Mucosa of gallbladder (tissue), 1 donor: ENCODE measurements at regions not wholly inside any gene's neighbourhood (a gene's known extent, or its start where the extent isn't known, plus 50 kb on each side); places are given as distances from the start of the nearest gene placed in this dataset.

Experiments used
- DNase-seq: peaks from one replicate; pipeline ENCODE4 v3.0.0-alpha.2; 2020; ENCODE audit warnings: low spot score
- donor health status: DM: no; HTN: no; CAD: no.

GRCh38 chr2:79355569-79355968, 157.3 kb upstream of the CTNNA2 start:
- no peak for DNase-seq

GRCh38 chr2:79327460-79327859, 167.9 kb upstream of the REG3A start:
- no peak for DNase-seq

- DNase-seq: no peak
Measured at GRCh38 chr2:79320871-79321270, 161.3 kb upstream of the REG3A start.

GRCh38 chr2:79294994-79295393, 135.4 kb upstream of the REG3A start:
- no peak for DNase-seq

- DNase-seq: no peak
Measured at GRCh38 chr2:79292958-79293315, 133.4 kb upstream of the REG3A start.

- no peak for DNase-seq
Measured at GRCh38 chr2:79292239-79292957, 132.8 kb upstream of the REG3A start.

GRCh38 chr2:79275863-79276262, 116.3 kb upstream of the REG3A start:
- no peak for DNase-seq

- DNase-seq: no peak
Measured at GRCh38 chr2:79275197-79275596, 115.6 kb upstream of the REG3A start.

- DNase-seq: no peak
Measured at GRCh38 chr2:79272616-79273015, 113.1 kb upstream of the REG3A start.

GRCh38 chr2:79271456-79271855, 111.9 kb upstream of the REG3A start:
- DNase-seq: no peak

GRCh38 chr2:79260848-79261247, 101.3 kb upstream of the REG3A start:
- DNase-seq: no peak

- DNase-seq: no peak
Measured at GRCh38 chr2:79259959-79260358, 100.4 kb upstream of the REG3A start.

- DNase-seq: no peak
Measured at GRCh38 chr2:79259296-79259695, 99.7 kb upstream of the REG3A start.

GRCh38 chr2:79253243-79253774, 93.8 kb upstream of the REG3A start:
- DNase-seq: no peak

- DNase-seq: no peak
Measured at GRCh38 chr2:79250656-79251055, 91.1 kb upstream of the REG3A start.

- DNase-seq: no peak
Measured at GRCh38 chr2:79248776-79249175, 89.2 kb upstream of the REG3A start.

GRCh38 chr2:79235135-79235534, 75.6 kb upstream of the REG3A start:
- no peak for DNase-seq

GRCh38 chr2:79223539-79223938, 64.0 kb upstream of the REG3A start:
- DNase-seq: no peak

- DNase-seq: peak; percentile 46
Measured at GRCh38 chr2:79219383-79219988, 59.9 kb upstream of the REG3A start.

- no peak for DNase-seq
Measured at GRCh38 chr2:79210274-79210917, 50.8 kb upstream of the REG3A start.
